ENCODE measurements at regions not wholly inside any gene's neighbourhood (a gene's known extent, or its start where the extent isn't known, plus 50 kb on each side); places are given as distances from the start of the nearest gene placed in this dataset.

DNA sequence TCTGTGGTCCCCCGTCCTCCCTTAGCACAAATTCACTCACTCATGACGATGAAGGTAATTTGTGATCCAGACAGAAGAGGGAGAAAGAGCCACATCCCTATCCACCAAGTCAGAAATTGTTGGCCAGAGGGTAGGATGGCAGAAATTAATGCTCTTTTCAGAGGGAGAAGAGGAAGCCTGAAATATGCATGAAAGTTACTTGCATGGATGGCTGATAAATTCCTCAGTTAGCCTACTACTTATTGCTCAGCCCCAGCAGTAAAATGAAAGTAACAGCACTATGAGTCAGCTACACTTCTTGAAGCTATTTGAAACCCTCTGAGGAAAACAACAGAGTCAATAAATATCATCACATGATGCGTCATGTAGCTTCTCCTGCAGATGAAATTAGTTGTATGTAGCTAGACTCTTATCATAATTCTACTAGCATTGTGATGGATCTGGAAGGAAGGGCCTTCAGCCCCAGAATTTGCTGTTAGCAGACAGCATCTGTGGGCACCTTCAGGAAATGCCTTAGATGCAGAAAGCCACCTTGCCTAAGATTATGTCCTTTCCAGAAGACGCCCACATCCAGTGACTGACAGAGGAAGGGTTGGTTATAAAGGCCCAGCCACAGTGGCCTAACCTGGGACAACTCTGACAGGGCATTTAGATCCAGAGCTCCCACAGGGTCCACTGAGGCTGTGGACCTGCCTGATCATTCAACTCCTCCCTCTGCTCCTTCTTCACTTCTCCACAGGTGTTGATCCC, 81.2 kb upstream of the CCDC112 start:
- DNase-seq (ENCODE audit: low read depth in 3 of 3): no peak

DNA sequence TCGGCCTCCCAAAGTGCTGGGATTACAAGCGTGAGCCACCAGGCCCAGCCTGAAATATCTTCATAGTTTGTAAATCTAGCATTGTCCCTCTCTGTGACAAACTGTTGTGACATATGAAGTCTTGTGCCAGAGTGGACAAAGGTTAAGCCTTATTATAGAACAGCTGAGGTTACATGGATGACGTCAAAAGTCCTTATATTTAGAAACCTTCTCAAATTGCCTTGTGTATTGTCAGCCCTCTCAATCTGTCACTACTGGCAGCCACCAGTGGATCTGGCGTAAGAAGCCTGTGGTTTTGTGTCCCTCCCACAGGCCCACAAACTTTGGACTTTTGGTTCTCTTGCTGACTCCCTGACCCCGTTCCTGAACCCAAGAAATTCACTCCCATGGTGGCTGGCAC, 79.4 kb upstream of the CCDC112 start:
- DNase-seq (ENCODE audit: low read depth in 3 of 3): no peak

DNA sequence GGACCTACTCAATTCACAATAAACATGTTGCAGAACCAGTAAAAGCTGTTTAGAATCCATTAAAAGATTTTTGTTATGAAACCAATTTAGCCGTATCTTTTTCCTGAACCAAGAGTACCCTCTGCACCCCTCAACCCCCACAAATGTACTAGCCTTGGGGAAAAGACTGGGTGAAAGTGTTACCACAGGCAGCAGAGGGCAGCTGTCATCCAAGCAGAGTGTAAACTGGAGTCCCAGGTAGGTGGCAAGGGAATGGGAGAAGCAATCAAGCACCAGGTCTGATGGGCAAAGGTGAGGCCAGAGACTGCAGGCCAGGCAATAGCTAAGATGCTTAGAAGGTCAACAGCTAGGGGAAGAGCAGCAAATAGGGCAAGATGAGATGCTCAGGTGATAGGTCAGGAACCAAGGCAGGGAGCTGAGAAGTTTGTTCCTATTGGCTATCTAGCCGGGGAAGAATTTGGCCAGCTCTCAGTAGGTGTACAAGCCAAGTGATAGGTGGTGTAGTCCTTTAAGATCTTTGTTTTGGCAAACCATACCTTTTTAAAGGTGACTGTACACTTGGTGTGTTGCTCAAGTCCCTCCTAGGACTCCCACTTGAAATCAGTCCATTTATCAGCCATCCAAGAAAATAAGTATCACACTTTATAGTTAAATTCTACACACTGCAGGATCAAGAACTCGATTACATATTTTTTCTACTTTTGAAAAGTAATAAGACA, 77.8 kb upstream of the CCDC112 start:
- no peak for DNase-seq (ENCODE audit: low read depth in 3 of 3)

- DNase-seq (ENCODE audit: low read depth in 3 of 3): no peak
These were observed 75.7 kb upstream of the CCDC112 start for GRCh38 chr5:115372146-115372545.

- no peak for DNase-seq (ENCODE audit: low read depth in 3 of 3)
These were observed 73.1 kb upstream of the CCDC112 start for GRCh38 chr5:115369430-115370144.

DNA sequence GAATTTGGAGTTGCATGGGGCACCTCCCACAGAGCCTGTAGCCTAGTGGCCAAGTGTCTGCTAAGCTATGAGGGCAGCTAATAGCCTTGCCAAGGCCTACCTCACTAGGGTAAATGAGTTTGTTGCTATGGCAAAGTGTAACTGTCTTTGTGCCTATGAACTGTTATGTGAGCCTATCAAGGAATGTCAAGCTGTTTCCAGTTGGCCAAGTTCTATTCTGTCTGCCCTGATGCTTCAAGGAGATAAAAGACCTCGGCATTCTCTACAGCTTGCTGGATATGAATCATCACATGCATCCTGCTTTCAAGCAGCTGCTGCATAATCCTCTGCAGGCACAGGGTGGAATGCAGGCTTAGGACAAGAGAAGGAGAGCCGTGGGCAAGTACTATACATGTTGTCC, 69.8 kb upstream of the CCDC112 start:
- no peak for DNase-seq (ENCODE audit: low read depth in 3 of 3)

DNA sequence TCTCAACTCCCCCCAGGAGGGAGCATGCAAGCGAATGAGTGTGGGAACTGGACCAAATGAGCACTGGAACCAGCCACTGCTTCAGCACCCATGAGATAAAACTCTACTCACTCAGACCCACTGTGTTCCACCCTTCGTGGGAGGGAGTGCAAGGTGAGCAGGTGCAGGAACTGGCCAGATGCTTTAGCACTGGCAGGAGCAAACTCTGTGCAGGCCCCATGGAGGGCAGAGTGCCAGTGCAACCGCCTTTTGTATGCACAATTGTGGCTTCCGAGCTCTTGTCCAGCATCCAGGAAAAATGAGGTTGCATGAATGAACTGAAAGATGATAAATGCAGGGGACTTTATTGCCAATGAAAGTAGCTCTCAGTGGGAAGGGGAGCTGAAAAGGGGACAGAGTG, 67.4 kb upstream of the CCDC112 start:
- no peak for DNase-seq (ENCODE audit: low read depth in 3 of 3)

DNA sequence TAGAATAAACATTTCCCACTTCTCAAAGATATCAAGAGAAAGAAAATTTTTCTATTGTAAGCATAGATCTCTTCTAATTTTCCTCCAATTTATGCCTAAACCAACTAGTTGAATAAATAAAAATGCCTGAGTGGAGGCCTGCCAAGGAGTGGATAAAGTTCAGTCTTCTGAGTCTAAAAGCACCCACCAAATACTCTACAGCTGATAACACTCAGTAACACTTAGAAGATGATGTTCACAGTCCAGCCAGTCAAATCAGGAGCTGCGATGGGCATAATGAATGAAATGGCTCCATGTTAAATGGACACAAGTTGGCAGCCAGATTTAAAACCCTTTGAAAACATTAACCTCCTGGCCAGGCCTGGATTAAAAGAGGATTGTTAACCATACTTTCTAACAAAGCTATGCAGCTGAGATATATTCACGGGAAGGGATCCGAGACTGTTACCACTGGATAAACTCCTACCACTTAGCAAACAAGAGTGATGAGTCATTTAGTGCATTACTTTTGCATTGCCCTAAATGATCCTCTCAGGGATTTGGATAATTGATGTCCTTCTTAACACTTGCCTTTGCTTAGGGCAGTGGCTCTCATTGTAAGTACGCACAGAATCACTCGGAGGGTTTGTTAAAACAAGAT, 63.7 kb upstream of the CCDC112 start:
- no peak for DNase-seq (ENCODE audit: low read depth in 3 of 3)

DNA sequence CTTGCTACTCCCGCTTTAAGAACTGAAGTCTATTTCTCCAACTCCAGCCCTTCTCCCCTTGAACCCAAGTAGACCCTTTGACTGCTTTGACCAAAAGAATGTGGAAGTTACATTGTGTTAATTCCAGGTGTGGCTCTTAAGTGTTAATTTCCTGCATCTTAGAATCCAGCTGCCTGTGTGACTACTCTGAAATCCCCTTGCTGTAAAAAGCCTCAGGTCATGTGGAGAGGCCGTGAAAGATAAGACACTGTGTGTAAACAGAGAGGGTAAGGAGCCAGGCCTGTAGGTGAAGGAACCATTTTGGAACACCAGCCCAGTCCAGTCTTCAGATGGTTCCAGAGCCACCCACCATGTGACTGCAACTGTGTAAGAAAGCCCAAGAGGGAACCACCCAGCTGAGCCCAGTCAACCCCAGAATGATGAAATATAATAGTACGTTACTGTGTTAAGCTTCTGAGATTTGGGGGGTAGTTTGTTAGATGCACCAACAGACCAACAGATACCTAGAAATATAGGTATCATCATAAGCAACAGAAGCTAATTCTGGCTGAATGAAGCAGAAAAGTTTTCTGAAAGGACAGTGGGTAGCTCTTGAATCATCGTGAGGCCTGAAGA, 59.4 kb upstream of the CCDC112 start:
- no peak for DNase-seq (ENCODE audit: low read depth in 3 of 3)

DNA sequence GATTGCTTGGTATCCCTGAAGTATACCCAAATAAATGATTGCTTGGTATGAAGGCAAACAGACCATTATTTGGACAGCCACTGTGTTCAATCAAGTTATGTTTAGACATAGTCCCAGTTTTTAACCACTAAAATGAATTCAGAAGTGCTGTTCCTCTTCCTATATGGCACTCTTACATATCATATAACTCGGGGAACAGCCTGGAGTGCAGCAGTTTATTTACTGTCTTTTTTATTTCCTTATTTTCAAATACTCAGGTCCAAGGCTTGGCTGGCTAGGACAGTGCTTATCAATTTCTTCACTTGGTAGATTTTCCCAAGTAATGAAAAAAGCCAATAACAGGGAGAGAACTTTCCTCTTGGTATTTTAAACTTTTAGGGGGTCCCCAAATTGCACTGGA, 58.6 kb upstream of the CCDC112 start:
- DNase-seq (ENCODE audit: low read depth in 3 of 3): no peak

- no peak for DNase-seq (ENCODE audit: low read depth in 3 of 3)
These were observed 57.8 kb upstream of the CCDC112 start for GRCh38 chr5:115354246-115354645.

DNA sequence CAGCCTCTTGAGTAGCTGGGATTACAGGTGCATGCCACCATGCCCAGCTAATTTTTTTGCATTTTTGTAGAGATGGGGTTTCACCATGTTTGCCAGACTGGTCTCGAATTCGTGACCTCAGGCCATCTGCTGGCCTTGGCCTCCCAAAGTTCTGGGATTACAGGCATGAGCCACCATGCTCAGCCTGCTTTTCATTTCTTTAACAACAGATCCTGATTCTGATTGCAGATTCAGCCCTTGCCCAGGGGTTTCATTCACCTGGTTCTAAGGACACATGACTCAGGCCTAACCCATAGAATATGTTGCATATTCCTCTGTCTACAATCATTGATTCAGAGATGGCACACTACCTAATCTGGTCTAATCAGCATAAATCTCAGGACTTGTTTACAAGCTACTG, 56.1 kb upstream of the CCDC112 start:
- no peak for DNase-seq (ENCODE audit: low read depth in 3 of 3)

- DNase-seq (ENCODE audit: low read depth in 3 of 3): no peak
These were observed 55.1 kb upstream of the CCDC112 start for GRCh38 chr5:115351356-115352195.

GRCh38 chr5:115350894-115351293, 54.4 kb upstream of the CCDC112 start:
- DNase-seq (ENCODE audit: low read depth in 3 of 3): no peak

- DNase-seq (ENCODE audit: low read depth in 3 of 3): no peak
These were observed 52.8 kb upstream of the CCDC112 start for GRCh38 chr5:115349001-115349817.

DNA sequence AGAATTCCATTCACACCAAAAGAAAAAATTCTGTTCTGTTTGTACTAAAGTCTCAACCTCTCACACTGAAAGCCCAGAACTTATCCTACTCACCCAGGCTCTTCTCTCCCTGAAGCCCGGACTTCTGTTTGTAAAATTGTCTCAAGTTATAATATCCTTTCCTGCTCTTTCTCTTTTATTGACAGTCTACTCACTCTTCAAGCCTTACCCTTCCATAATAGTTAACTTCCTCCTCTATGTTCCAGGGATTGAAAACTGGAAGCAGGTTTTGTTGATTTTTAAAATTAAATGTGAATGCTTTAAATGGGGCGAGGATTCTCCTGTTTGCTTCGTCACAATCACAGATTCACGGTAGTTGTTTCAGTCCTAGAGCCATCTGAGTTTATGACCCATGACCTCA, 51.7 kb upstream of the CCDC112 start:
- DNase-seq (ENCODE audit: low read depth in 3 of 3): no peak
